Activated CD8-positive, alpha-beta T cell treated with anti-CD3 and anti-CD28 coated beads for 36 hours (primary cell): ENCODE measurements at regions not wholly inside any gene's neighbourhood (a gene's known extent, or its start where the extent isn't known, plus 50 kb on each side); places are given as distances from the start of the nearest gene placed in this dataset.

Experiments
- ATAC-seq: fragments of 200-7000 bp; cut with Tn5 transposase; one replicate; pipeline ENCODE4 v1.10.0; 2021; ENCODE audit warnings: mild to moderate bottlenecking, moderate library complexity
- CTCF ChIA-PET: fragments of 350-600 bp; sonication (Branson Sonifier 250); formaldehyde crosslinking; loops from one replicate; lab custom pipeline; 2021; ENCODE audit warnings: antibody characterized with exemption; lab: Charles Lee
- POLR2A ChIA-PET: fragments of 350-600 bp; sonication (Branson Sonifier 250); formaldehyde crosslinking; loops from one replicate; lab custom pipeline; 2021; ENCODE audit warnings: antibody characterized with exemption; lab: Charles Lee
- DNase-seq: peaks from one replicate; pipeline ENCODE4 v3.0.0-alpha.2; 2020
- H3K27ac Mint-ChIP-seq: one replicate; pipeline ENCODE4 v1.8.0; 2021; ENCODE audit warnings: mild to moderate bottlenecking, mixed read lengths
- H3K27me3 Mint-ChIP-seq: one replicate; pipeline ENCODE4 v1.8.0; 2021; ENCODE audit warnings: mixed read lengths
- H3K36me3 Mint-ChIP-seq: one replicate; pipeline ENCODE4 v1.8.0; 2021; ENCODE audit warnings: low read depth, mixed read lengths
- H3K4me1 Mint-ChIP-seq: one replicate; pipeline ENCODE4 v1.8.0; 2021; ENCODE audit warnings: low read depth, mixed read lengths
- H3K4me3 Mint-ChIP-seq: one replicate; pipeline ENCODE4 v1.8.0; 2021; ENCODE audit warnings: mild to moderate bottlenecking, moderate library complexity, mixed read lengths
- H3K9me3 Mint-ChIP-seq: one replicate; pipeline ENCODE4 v1.8.0; 2021; ENCODE audit warnings: mixed read lengths
- intact Hi-C: fragments of 100-400 bp; cut with micrococcal nuclease; formaldehyde crosslinking; loops from one replicate; pipeline ENCODE4 v1.10.0; 2022
- TF ChIP-seq, protein P1 (sequence below): fragments of 200-600 bp; IDR thresholded peaks from one replicate; pipeline ENCODE4 v1.8.0; 2022; ENCODE audit warnings: antibody characterized with exemption, mild to moderate bottlenecking

DNA sequence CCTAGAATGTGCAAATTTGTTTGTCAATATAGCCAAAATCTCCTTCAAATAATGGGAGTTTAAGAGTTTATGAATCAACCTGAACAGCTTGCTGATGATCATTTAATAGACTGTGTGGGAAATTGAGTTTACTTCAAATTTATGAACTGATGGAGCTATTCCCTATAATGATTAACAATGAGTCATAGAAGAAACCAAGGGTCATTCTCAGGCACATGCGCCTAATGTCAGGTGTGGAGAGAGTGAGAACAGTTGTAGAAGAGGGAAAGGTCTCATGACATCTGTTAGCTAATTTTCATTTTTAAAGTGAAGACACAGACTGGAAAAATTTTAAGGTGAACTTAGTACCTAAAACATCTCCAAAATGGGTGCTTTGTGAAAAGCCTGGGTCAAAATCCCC lies 191.8 kb downstream of the BMP4 start:
- peaks cover 2% of the 10 kb centered on the region for H3K9me3 Mint-ChIP-seq
- TF ChIP-seq, protein P1, sequence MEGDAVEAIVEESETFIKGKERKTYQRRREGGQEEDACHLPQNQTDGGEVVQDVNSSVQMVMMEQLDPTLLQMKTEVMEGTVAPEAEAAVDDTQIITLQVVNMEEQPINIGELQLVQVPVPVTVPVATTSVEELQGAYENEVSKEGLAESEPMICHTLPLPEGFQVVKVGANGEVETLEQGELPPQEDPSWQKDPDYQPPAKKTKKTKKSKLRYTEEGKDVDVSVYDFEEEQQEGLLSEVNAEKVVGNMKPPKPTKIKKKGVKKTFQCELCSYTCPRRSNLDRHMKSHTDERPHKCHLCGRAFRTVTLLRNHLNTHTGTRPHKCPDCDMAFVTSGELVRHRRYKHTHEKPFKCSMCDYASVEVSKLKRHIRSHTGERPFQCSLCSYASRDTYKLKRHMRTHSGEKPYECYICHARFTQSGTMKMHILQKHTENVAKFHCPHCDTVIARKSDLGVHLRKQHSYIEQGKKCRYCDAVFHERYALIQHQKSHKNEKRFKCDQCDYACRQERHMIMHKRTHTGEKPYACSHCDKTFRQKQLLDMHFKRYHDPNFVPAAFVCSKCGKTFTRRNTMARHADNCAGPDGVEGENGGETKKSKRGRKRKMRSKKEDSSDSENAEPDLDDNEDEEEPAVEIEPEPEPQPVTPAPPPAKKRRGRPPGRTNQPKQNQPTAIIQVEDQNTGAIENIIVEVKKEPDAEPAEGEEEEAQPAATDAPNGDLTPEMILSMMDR = no peak
- CTCF ChIA-PET = no interaction called here
- H3K4me1 Mint-ChIP-seq = no peaks in the 10 kb centered on the region
- H3K36me3 Mint-ChIP-seq = no peaks in the 10 kb centered on the region
- POLR2A ChIA-PET = no interaction called here
- no peaks in the 10 kb centered on the region for H3K27me3 Mint-ChIP-seq
- no peak for DNase-seq
- no peak overlapping the region for H3K27ac Mint-ChIP-seq
- no peak overlapping the region for H3K4me3 Mint-ChIP-seq
- ATAC-seq = no peak
- intact Hi-C loops = no loop called here

- H3K9me3 Mint-ChIP-seq = peaks cover 2% of the 10 kb centered on the region
- no peaks in the 10 kb centered on the region for H3K4me1 Mint-ChIP-seq
- DNase-seq (no peak), ATAC-seq (no peak)
- intact Hi-C loops = no loop called here
- TF ChIP-seq, protein P1 = no peak
- ChIA-PET POLR2A (no interaction called here), CTCF (no interaction called here)
- no peak overlapping the region for H3K4me3 Mint-ChIP-seq
- no peaks in the 10 kb centered on the region for H3K27me3 Mint-ChIP-seq
- H3K27ac Mint-ChIP-seq = no peak overlapping the region
- no peaks in the 10 kb centered on the region for H3K36me3 Mint-ChIP-seq
Measured at GRCh38 chr14:53758141-53758540, 198.5 kb downstream of the BMP4 start.

DNA sequence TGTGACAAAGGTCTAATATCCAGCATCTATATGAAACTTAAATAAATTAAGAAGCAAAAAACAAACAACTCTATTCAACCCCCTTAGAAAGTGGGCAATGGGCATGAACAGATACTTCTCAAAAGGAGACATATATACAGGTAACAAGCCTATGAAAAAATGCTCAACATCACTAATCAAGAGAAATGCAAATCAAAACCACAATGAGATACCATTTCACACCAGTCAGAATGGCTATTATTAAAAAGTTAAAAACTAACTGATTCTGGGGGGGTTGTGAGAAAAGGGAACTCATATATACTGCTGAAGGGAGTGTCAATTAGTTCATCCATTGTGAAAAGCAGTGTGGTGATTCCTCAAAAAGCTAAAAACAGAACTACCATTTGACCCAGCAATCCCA lies 198.9 kb downstream of the BMP4 start:
- Mint-ChIP-seq H3K9me3 (peaks cover 2% of the 10 kb centered on the region), H3K36me3 (no peaks in the 10 kb centered on the region), H3K27ac (no peak overlapping the region), H3K4me1 (no peaks in the 10 kb centered on the region), H3K27me3 (no peaks in the 10 kb centered on the region), H3K4me3 (no peak overlapping the region)
- TF ChIP-seq, protein P1 = no peak
- intact Hi-C loops = no loop called here
- no peak for ATAC-seq
- no peak for DNase-seq
- ChIA-PET CTCF (no interaction called here), POLR2A (no interaction called here)

- CTCF ChIA-PET = no interaction called here
- intact Hi-C loops = no loop called here
- ATAC-seq = no peak
- Mint-ChIP-seq H3K9me3 (no peaks in the 10 kb centered on the region), H3K36me3 (no peaks in the 10 kb centered on the region), H3K4me1 (no peaks in the 10 kb centered on the region), H3K27me3 (no peaks in the 10 kb centered on the region), H3K4me3 (no peak overlapping the region), H3K27ac (no peak overlapping the region)
- POLR2A ChIA-PET = no interaction called here
- TF ChIP-seq, protein P1 = no peak
- no peak for DNase-seq
Measured at GRCh38 chr14:53751650-53752049, 205.0 kb downstream of the BMP4 start.

DNA sequence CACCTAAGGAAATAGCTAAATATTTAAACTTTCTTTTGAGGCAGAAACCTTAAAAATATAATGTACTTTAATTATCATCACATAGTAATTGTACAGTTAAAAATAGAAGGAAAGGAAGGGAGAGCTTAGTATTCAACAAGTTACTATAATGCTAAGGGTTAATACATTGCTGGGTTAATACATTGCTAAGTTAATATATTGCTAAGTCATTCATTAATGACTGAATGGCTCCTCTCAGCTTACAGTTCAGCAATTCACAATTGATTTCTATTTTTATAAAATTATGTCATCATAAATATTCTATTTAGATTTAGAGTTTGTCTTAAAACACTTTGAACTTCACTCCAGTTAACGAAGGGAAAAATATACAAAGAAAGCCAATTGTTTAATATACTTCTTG lies 207.9 kb downstream of the BMP4 start:
- Mint-ChIP-seq H3K27me3 (no peaks in the 10 kb centered on the region), H3K4me3 (no peak overlapping the region), H3K27ac (no peak overlapping the region), H3K36me3 (no peaks in the 10 kb centered on the region), H3K4me1 (no peaks in the 10 kb centered on the region), H3K9me3 (no peaks in the 10 kb centered on the region)
- ChIA-PET POLR2A (no interaction called here), CTCF (interaction anchor here (1.0 kb wide), 1 partner anchor 11 kb away, joined by 3 read pairs; no protein-coding TSS in a partner anchor)
- ATAC-seq (no peak), DNase-seq (no peak)
- TF ChIP-seq, protein P1 = no peak
- intact Hi-C loops = no loop called here
